T-helper 1 cell treated with Interleukin-12 subunit alpha and Interleukin-12 subunit beta and Interleukin-4 antibody, amounts not matched to agents 30 ng/mL and 1 ng/mL, for 36 hours (primary cell): ENCODE measurements at regions not wholly inside any gene's neighbourhood (a gene's known extent, or its start where the extent isn't known, plus 50 kb on each side); places are given as distances from the start of the nearest gene placed in this dataset.

Source experiments
- intact Hi-C: fragments of 100-400 bp; cut with micrococcal nuclease; formaldehyde crosslinking; loops from one replicate; pipeline ENCODE4 v1.15.1; 2024

DNA sequence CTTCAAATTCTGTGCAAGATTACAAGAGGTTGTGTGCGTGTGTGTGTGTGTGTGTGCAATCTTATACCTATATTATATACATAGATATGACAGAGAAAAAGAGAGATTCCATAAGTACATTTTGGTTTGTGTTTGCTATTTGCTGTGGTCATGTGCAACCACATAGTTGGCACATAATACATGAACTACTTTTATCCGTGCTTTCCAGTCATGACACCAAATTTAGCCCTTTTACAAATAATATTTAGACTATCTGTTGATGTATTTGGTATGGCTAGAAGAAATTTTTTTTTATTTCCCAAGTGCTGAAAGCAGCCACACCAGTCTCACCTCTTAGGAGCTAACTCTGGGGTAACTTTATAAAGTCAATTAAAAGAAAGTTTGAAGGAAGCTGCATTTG, 63.5 kb upstream of the EGFR start:
- intact Hi-C loops, result no loop called here

DNA sequence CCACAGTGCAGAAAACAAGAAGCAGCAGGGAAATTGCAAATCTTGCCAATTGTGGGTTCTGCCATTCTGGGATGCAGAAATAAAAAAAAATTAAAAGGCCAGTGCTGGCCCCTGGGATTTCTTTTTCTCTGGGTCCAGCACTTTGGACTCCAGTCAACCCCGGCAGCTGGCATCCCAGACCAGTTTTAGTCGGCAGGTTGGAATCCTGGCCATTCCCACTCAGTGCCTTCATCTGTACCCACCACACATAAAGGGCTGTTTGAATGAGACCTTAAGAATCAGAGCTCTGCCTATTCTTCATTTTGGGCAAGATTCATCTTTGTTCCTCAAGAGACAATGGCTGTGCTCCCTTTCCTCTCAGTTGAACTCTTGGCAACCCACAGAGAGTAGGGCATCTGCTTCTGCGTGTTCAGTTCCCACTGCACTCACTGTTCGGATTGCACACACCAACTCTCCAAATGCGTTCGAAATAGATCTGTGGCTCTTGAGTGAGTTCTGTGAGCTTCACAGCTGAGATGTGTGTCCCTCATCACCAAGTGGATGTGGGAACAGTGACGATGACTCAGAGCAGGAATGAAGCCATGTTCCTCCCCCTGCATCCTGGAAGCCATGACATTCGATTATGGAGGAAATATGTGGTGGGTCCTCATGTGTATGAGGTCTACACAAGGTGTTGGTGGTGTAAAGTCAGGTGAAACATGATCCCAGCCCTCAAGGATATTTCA, 63.0 kb upstream of the EGFR start:
- intact Hi-C loops, result no loop called here

DNA sequence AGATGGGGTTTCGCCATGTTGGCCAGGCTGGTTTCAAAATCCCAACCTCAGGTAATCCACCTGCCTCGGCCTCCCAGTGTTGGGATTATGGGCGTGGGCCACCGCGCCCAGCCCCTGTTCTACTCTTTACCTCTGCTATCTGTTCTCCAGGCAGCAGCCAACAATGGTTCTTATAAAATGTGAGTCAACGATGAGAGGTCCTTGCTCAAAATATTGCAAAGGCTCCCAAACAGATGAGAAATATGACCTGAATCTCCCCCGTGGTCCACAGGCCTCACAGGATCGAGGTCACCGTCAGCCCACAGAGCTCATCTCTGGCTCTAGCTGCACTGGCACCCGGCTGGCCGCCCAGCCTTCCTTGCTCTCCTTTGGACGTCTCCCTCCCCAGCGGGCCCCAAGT, 62.0 kb upstream of the EGFR start:
- intact Hi-C loops, result no loop called here

DNA sequence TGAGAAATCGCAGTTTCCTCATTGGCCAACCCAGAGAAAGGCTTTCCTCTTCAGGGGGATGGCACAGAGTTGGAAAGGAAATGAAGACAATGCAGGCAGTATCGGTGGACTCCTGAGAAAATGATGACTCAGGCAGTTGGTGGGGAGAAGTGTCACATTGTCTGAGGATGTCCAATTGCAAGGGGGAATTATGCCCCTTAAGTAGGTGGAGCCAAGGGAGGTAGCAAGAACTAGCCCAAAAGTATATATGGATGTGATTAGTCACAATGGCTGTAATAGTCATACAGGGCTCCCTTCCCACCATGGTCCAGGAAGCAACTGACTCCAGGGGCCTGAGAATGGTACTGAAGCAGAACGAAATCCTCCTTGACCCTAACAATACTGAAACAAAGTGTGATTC, 58.3 kb upstream of the EGFR start:
- intact Hi-C loops, result no loop called here

DNA sequence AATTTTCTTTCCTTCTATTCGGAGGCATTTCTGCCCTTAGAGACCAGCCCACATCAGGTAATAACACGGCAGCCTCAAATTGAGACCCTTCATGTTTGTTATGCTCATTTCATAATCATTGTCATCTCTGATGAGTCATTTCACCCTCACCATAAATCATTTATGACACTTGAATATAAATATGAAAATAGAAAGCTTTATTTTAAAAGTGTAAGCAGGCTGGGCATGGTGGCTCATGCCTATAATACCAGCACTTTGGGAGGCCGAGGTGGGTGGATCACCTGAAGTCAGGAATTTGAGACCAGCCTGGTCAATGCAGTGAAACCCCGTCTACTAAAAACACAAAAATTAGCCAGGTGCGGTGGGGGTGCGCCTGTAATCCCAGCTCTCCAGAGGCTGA, 57.4 kb upstream of the EGFR start:
- intact Hi-C loops, result no loop called here

DNA sequence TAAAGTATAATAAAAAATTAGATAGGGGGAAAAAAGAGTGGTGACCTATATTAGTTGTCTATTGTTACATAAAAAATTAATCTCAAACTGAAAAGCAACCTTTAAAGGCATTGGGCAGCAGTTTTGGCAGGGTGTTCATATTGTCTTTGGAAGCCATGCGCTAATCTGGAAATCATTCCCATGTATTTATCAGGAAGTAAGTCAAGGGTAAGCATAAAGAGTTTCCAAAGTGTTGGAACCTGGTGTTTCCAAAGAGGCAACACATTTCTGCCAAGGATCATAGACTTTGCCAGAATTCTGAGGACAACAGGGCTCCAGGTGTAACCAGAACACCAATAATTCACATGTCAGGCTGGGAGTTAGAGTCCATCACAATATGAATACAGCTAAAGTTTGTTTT, 55.7 kb upstream of the EGFR start:
- intact Hi-C loops, result no loop called here

DNA sequence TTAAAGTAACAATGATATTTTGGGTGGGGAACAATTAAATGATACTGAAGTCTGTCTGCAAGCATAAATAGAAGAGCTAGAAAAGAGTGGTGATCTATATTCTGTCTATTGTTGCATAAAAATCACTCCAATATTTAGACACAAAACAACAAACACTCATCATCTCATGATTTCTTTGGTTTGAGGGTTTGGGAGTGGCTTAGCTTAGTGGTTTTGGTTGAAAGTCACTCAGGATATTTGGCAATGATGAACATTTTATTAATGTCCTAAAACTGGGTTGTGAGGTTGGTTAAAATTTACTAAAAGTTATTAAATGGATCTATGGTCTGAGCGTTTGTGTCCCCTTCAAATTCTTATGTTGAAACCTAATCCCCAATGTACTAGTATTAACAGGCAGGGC, 54.7 kb upstream of the EGFR start:
- intact Hi-C loops, result no loop called here

DNA sequence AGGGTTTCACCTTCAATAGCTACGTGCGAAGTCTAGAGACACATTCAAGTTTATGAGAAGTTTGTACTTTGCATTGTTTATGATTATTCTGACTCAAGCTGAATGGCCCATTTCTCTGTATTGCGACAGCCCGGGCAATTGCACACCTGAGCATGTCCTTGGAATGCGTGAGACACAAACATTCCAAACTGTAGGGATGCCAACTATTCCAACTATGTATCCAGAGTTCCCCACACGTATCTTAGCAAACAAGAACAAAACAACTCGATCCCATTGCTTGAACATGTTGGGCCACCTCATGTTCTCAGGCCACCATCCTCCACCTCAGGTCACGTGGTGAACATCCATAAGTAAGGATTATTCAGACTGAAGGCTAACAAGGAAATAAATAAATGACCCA, 51.4 kb upstream of the EGFR start:
- intact Hi-C loops, result no loop called here

DNA sequence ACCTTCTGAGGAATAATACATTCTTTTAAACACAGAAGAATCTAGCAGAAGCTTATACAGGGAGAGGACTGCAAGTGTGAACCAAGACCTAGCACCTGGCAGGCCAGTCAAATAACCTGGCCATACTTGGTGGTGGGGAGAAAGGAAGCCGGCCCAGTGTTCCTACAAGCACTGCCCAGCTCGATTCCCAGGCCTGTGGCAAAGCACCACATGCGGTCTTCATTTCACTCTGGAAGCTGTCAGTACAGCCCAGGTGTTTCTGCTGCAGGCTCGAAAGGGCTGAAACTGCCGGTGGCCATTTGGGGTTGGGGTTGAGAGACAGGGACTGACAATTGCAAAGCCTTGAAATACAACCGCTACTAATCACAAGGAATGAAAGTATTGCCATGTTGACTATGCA, 50.8 kb upstream of the EGFR start:
- intact Hi-C loops, result no loop called here
